C4-2B (cell line): ENCODE measurements at regions not wholly inside any gene's neighbourhood (a gene's known extent, or its start where the extent isn't known, plus 50 kb on each side); places are given as distances from the start of the nearest gene placed in this dataset.

Experiments
- CTCF ChIP-seq: fragments of 450-650 bp; conservative IDR thresholded peaks from 2 replicates; pipeline ENCODE4 v1.5.1; 2017; ENCODE audit warnings: mild to moderate bottlenecking
- ZFX ChIP-seq: fragments of 450-650 bp; IDR thresholded peaks from 2 replicates; pipeline ENCODE4 v1.6.1; 2017

GRCh38 chr4:126633306-126633705 lies 999.5 kb upstream of the INTU start:
- no peak for TF ChIP-seq CTCF
- TF ChIP-seq ZFX, result no peak
